ENCODE measurements at regions not wholly inside any gene's neighbourhood (a gene's known extent, or its start where the extent isn't known, plus 50 kb on each side); places are given as distances from the start of the nearest gene placed in this dataset.

DNA sequence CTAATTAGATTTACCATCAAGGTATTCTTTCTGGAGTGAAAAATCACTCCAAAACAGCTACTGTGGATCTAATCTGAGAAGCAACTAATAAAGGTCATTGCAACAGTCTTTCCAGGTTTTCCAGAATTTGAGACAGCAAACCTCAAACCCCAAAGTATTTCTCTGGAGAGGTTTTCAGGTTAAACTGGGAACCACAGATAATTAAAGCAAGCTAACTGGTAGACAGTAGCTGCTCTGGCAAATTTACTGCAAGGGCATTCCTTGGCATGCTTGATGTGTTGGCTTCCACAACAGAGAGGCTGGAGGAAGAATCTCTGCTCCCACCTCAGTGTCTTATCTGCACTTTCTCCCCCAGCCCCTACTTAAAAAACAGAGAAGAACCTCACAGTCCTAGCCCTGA is 140.0 kb upstream of the NRBF2 start:
- no peaks in the 10 kb centered on the region for H3K9me3 ChIP-seq (replicated peaks; ENCODE audit: insufficient read depth, low read length)
- H3K27ac ChIP-seq (ENCODE audit: low read length), result no peak overlapping the region
- no peak overlapping the region for H3K4me3 ChIP-seq (ENCODE audit: low read length)
- no peaks in the 10 kb centered on the region for H3K36me3 ChIP-seq (replicated peaks; ENCODE audit: insufficient read depth, low read length)
- H3K4me2 ChIP-seq (ENCODE audit: low read depth, low read length), result no peak overlapping the region
- no peaks in the 10 kb centered on the region for H3F3A ChIP-seq (ENCODE audit: insufficient read depth, low read length)
- TF ChIP-seq EZH2 (optimal IDR thresholded peaks at IDR 0.05; ENCODE audit: low read depth, low read length) (no peak), EZH2phosphoT487 (IDR thresholded peaks at IDR 0.05; ENCODE audit: low read length) (no peak)
- TF ChIP-seq, protein P1, sequence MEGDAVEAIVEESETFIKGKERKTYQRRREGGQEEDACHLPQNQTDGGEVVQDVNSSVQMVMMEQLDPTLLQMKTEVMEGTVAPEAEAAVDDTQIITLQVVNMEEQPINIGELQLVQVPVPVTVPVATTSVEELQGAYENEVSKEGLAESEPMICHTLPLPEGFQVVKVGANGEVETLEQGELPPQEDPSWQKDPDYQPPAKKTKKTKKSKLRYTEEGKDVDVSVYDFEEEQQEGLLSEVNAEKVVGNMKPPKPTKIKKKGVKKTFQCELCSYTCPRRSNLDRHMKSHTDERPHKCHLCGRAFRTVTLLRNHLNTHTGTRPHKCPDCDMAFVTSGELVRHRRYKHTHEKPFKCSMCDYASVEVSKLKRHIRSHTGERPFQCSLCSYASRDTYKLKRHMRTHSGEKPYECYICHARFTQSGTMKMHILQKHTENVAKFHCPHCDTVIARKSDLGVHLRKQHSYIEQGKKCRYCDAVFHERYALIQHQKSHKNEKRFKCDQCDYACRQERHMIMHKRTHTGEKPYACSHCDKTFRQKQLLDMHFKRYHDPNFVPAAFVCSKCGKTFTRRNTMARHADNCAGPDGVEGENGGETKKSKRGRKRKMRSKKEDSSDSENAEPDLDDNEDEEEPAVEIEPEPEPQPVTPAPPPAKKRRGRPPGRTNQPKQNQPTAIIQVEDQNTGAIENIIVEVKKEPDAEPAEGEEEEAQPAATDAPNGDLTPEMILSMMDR (IDR thresholded peaks at IDR 0.05; ENCODE audit: low read length), result no peak
- H3K4me1 ChIP-seq (ENCODE audit: low read length), result no peaks in the 10 kb centered on the region
- no peaks in the 10 kb centered on the region for H3K9me2 ChIP-seq (replicated peaks; ENCODE audit: insufficient read depth, low read length)
- DNase-seq, result no peak
- H3K27me3 ChIP-seq (replicated peaks; ENCODE audit: insufficient read depth, low read length), result no peaks in the 10 kb centered on the region
- H3K9ac ChIP-seq (ENCODE audit: low read length), result no peak overlapping the region
- no peaks in the 10 kb centered on the region for H4K20me1 ChIP-seq (ENCODE audit: insufficient read depth, low read length)
- H3K79me2 ChIP-seq (ENCODE audit: low read length), result no peaks in the 10 kb centered on the region
- H2AFZ ChIP-seq (ENCODE audit: low read length), result no peak overlapping the region

DNA sequence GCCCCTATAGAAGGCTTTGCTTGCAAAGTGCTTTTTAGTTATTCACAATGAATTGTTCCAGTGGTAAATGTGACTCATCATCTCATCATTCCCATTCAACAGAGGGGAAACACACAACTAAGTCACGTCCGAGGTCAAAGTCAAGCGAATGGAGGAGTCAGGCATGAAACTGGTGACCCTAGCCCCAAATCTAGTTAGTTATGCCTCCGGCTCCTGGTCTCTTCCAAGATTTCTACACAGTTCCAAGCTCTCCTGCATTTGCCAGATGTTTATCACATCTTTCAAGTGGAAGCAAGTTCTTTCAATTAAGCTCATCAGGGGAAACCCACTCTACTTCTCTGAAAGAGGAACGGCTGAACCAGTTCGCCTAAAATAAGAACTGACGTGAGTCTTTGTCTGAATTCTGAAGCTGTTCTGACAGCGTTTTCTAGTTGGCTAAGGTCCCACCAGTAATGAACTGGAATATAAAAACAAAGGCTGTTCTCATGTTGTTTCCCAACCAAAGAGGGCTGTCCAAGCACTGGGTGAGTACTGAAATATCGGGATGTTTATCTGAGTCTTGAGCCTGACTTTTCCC is 140.9 kb upstream of the NRBF2 start:
- Histone ChIP-seq H3K9me3 (replicated peaks; ENCODE audit: insufficient read depth, low read length) (no peaks in the 10 kb centered on the region), H3K9me2 (replicated peaks; ENCODE audit: insufficient read depth, low read length) (no peaks in the 10 kb centered on the region), H3K4me3 (ENCODE audit: low read length) (no peak overlapping the region), H3K9ac (ENCODE audit: low read length) (no peak overlapping the region), H3K27ac (ENCODE audit: low read length) (no peak overlapping the region), H3K27me3 (replicated peaks; ENCODE audit: insufficient read depth, low read length) (no peaks in the 10 kb centered on the region), H2AFZ (ENCODE audit: low read length) (no peak overlapping the region), H3F3A (ENCODE audit: insufficient read depth, low read length) (no peaks in the 10 kb centered on the region), H4K20me1 (ENCODE audit: insufficient read depth, low read length) (no peaks in the 10 kb centered on the region), H3K4me1 (ENCODE audit: low read length) (no peaks in the 10 kb centered on the region), H3K79me2 (ENCODE audit: low read length) (no peaks in the 10 kb centered on the region), H3K36me3 (replicated peaks; ENCODE audit: insufficient read depth, low read length) (no peaks in the 10 kb centered on the region), H3K4me2 (ENCODE audit: low read depth, low read length) (no peak overlapping the region)
- DNase-seq, result no peak
- no peak for TF ChIP-seq EZH2 (optimal IDR thresholded peaks at IDR 0.05; ENCODE audit: low read depth, low read length)

DNA sequence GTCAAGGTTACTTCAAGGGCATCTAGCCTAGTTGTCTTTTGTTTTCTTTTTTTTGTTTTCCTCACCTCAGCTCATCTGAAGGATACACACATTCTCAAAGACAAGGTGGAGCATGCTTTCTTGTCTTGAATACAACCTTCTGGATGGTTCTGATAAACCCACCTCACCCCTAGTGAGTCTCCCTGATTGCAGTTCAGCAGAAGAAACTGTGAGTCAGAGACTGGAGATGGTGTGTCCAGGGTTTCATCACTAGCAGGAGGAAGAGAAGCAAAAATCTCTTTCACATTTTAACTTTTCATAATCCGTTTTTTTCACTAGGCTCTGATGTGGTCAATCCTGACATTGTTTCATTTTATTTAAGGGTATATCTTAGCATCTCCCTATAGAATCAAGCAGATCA is 143.0 kb upstream of the NRBF2 start:
- Histone ChIP-seq H3K27me3 (replicated peaks; ENCODE audit: insufficient read depth, low read length) (no peaks in the 10 kb centered on the region), H3K27ac (ENCODE audit: low read length) (no peak overlapping the region), H3K4me2 (ENCODE audit: low read depth, low read length) (no peak overlapping the region), H3K79me2 (ENCODE audit: low read length) (no peaks in the 10 kb centered on the region), H3K36me3 (replicated peaks; ENCODE audit: insufficient read depth, low read length) (no peaks in the 10 kb centered on the region), H3K4me1 (ENCODE audit: low read length) (no peaks in the 10 kb centered on the region), H3K9ac (ENCODE audit: low read length) (no peak overlapping the region), H2AFZ (ENCODE audit: low read length) (no peak overlapping the region), H3F3A (ENCODE audit: insufficient read depth, low read length) (no peaks in the 10 kb centered on the region), H3K9me3 (replicated peaks; ENCODE audit: insufficient read depth, low read length) (no peaks in the 10 kb centered on the region), H4K20me1 (ENCODE audit: insufficient read depth, low read length) (no peaks in the 10 kb centered on the region), H3K4me3 (ENCODE audit: low read length) (no peak overlapping the region), H3K9me2 (replicated peaks; ENCODE audit: insufficient read depth, low read length) (no peaks in the 10 kb centered on the region)
- no peak for DNase-seq
- TF ChIP-seq EZH2phosphoT487 (IDR thresholded peaks at IDR 0.05; ENCODE audit: low read length) (no peak), EZH2 (optimal IDR thresholded peaks at IDR 0.05; ENCODE audit: low read depth, low read length) (no peak)
- TF ChIP-seq, protein P1 (IDR thresholded peaks at IDR 0.05; ENCODE audit: low read length), result no peak

DNA sequence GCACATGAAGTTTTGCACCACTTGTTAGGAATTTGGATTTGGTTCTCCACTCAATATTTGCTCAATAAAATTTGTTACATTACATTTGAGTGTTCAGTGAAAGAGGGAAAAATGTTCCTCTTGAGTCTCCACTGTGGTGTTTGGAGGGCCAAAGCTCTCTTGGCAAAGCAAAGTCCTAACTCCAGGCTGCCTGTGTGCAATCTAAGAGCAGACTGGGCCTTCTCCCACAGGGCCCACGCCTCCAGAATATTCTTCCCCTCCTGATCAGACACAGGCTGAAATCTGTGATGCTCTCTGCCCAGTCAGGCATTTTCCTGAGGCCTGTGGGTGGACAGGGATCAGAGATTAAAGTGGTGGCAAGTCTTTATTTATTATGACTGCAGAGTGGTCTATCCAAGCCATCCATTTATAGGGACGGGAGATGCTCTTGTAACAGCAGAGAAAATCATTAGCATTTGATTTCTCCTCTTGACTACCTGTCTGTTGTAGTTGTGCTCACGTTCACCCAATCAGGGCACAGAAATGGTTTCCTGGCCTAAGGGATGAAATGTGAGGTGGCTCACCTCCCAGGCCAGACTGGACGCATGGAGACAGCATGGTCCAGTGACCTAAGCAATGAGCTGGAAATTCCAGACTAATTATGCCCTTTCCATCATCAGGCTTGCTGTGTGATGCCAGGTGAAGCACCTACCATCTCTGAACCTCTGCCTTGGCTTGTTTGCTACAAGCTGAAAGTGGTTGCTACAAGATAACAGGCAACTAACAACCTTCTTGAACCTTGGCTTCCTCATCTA is 147.1 kb upstream of the NRBF2 start:
- no peaks in the 10 kb centered on the region for H3K27me3 ChIP-seq (replicated peaks; ENCODE audit: insufficient read depth, low read length)
- H3K9me2 ChIP-seq (replicated peaks; ENCODE audit: insufficient read depth, low read length), result no peaks in the 10 kb centered on the region
- no peak overlapping the region for H2AFZ ChIP-seq (ENCODE audit: low read length)
- TF ChIP-seq, protein P1 (IDR thresholded peaks at IDR 0.05; ENCODE audit: low read length), result no peak
- no peak for TF ChIP-seq EZH2phosphoT487 (IDR thresholded peaks at IDR 0.05; ENCODE audit: low read length)
- TF ChIP-seq EZH2 (optimal IDR thresholded peaks at IDR 0.05; ENCODE audit: low read depth, low read length), result no peak
- H3K4me2 ChIP-seq (ENCODE audit: low read depth, low read length), result no peak overlapping the region
- no peaks in the 10 kb centered on the region for H4K20me1 ChIP-seq (ENCODE audit: insufficient read depth, low read length)
- H3K4me3 ChIP-seq (ENCODE audit: low read length), result no peak overlapping the region
- H3F3A ChIP-seq (ENCODE audit: insufficient read depth, low read length), result no peaks in the 10 kb centered on the region
- H3K9ac ChIP-seq (ENCODE audit: low read length), result no peak overlapping the region
- H3K79me2 ChIP-seq (ENCODE audit: low read length), result no peaks in the 10 kb centered on the region
- DNase-seq, result no peak
- H3K9me3 ChIP-seq (replicated peaks; ENCODE audit: insufficient read depth, low read length), result no peaks in the 10 kb centered on the region
- H3K36me3 ChIP-seq (replicated peaks; ENCODE audit: insufficient read depth, low read length), result no peaks in the 10 kb centered on the region
- H3K4me1 ChIP-seq (ENCODE audit: low read length), result no peaks in the 10 kb centered on the region
- H3K27ac ChIP-seq (ENCODE audit: low read length), result no peak overlapping the region
